Esophagus squamous epithelium (tissue), 4 donors: ENCODE measurements at regions not wholly inside any gene's neighbourhood (a gene's known extent, or its start where the extent isn't known, plus 50 kb on each side); places are given as distances from the start of the nearest gene placed in this dataset.

Source experiments
- POLR2A ChIP-seq, 4 donors: fragments of 450-650 bp; IDR thresholded peaks; one replicate each; pipeline ENCODE4 v1.6.1; 2017; ENCODE audit warnings: antibody characterized with exemption in 4 of 4, mild to moderate bottlenecking in 4 of 4, moderate library complexity in 3 of 4
- TF ChIP-seq, protein P1 (sequence below), 6 experiments: fragments of 450-650 bp in 4 of 6; fragments of 200-600 bp in 2 of 6; sonication (generic) in 2 of 6; IDR thresholded peaks; one replicate each; pipeline ENCODE4 v1.5.1; 2016 to 2019; ENCODE audit warnings: antibody characterized with exemption in 6 of 6, mild to moderate bottlenecking in 4 of 6, moderate library complexity in 4 of 6

DNA sequence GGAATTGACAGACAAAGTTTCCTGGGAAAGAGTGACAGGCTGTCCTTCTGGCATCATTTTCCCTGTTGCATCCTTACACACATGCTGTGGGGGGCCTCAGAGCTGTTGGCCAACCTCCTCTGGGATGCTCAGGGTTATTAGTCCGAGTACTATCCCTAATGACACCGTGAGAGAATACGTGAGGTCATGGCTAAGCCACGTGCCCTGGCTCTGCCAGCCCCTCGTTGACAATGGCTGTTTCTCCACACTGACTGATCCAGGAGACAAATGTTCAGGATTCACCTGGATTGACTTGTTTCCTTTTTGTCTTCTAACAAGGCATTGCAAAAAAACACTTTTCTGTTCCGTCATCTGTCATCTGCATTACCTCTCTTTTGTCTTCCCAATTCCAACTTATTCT, 604.6 kb downstream of the TFAP2A start:
- TF ChIP-seq, protein P1, sequence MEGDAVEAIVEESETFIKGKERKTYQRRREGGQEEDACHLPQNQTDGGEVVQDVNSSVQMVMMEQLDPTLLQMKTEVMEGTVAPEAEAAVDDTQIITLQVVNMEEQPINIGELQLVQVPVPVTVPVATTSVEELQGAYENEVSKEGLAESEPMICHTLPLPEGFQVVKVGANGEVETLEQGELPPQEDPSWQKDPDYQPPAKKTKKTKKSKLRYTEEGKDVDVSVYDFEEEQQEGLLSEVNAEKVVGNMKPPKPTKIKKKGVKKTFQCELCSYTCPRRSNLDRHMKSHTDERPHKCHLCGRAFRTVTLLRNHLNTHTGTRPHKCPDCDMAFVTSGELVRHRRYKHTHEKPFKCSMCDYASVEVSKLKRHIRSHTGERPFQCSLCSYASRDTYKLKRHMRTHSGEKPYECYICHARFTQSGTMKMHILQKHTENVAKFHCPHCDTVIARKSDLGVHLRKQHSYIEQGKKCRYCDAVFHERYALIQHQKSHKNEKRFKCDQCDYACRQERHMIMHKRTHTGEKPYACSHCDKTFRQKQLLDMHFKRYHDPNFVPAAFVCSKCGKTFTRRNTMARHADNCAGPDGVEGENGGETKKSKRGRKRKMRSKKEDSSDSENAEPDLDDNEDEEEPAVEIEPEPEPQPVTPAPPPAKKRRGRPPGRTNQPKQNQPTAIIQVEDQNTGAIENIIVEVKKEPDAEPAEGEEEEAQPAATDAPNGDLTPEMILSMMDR (IDR thresholded peaks at IDR 0.05) = no peak
- no peak for TF ChIP-seq POLR2A (IDR thresholded peaks at IDR 0.05)
